ENCODE measurements at regions not wholly inside any gene's neighbourhood (a gene's known extent, or its start where the extent isn't known, plus 50 kb on each side); places are given as distances from the start of the nearest gene placed in this dataset.

GRCh38 chr9:89969881-89970639, 365.2 kb downstream of the GADD45G start:
- CTCF ChIA-PET: interaction anchor here (0.5 to 1.6 kb wide), 2 partner anchors 156 to 367 kb away, joined by 3 to 4 read pairs; no protein-coding TSS in a partner anchor

GRCh38 chr9:89970701-89971100, 365.9 kb downstream of the GADD45G start:
- Histone ChIP-seq H3K27me3 (ENCODE audit: control insufficient read depth, insufficient read depth, low read length) (no peaks in the 10 kb centered on the region), H3K9me3 (ENCODE audit: control insufficient read depth, insufficient read depth, low read length) (no peaks in the 10 kb centered on the region), H3K4me3 (ENCODE audit: low read depth, low read length) (no peak overlapping the region), H3K27ac (ENCODE audit: low read depth, low read length) (no peak overlapping the region)
- POLR2A ChIA-PET: no interaction called here
- TF ChIP-seq, protein P1, sequence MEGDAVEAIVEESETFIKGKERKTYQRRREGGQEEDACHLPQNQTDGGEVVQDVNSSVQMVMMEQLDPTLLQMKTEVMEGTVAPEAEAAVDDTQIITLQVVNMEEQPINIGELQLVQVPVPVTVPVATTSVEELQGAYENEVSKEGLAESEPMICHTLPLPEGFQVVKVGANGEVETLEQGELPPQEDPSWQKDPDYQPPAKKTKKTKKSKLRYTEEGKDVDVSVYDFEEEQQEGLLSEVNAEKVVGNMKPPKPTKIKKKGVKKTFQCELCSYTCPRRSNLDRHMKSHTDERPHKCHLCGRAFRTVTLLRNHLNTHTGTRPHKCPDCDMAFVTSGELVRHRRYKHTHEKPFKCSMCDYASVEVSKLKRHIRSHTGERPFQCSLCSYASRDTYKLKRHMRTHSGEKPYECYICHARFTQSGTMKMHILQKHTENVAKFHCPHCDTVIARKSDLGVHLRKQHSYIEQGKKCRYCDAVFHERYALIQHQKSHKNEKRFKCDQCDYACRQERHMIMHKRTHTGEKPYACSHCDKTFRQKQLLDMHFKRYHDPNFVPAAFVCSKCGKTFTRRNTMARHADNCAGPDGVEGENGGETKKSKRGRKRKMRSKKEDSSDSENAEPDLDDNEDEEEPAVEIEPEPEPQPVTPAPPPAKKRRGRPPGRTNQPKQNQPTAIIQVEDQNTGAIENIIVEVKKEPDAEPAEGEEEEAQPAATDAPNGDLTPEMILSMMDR (IDR thresholded peaks at IDR 0.05; ENCODE audit: low read depth, low read length): no peak
- CTCF ChIA-PET: interaction anchor here (0.5 to 1.6 kb wide), 2 partner anchors 157 to 368 kb away, joined by 3 to 4 read pairs; no protein-coding TSS in a partner anchor
- no peak for DNase-seq (ENCODE audit: low read depth, low spot score)

More at GRCh38 chr9:89969881-89970639, 365.2 kb downstream of the GADD45G start:
- Histone ChIP-seq H3K27me3 (ENCODE audit: control insufficient read depth, insufficient read depth, low read length) (no peaks in the 10 kb centered on the region), H3K9me3 (ENCODE audit: control insufficient read depth, insufficient read depth, low read length) (no peaks in the 10 kb centered on the region), H3K4me3 (ENCODE audit: low read depth, low read length) (no peak overlapping the region), H3K27ac (ENCODE audit: low read depth, low read length) (no peak overlapping the region)
- no peak for DNase-seq (ENCODE audit: low read depth, low spot score)
- POLR2A ChIA-PET: no interaction called here
- TF ChIP-seq, protein P1 (IDR thresholded peaks at IDR 0.05; ENCODE audit: low read depth, low read length): no peak

DNA sequence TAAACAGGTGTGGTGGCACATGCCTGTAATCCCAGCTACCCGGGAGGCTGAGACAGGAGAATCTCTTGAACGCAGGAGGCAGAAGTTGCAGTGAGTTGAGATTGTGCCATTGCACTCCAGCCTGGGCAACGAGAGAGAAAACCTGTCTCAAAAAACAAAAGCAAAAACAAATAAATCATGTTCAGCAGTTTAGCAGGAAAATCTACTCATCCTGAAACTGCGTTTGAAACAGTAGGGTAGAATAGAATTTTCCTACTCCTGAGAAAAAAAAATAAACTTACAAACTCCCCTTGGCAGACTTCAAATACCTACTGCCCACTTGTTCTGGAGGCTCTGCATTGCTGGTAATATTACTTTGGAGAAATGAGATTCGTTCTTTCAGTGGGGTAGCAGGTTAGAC, 367.7 kb downstream of the GADD45G start:
- ChIA-PET POLR2A (no interaction called here), CTCF (no interaction called here)
- H3K4me3 ChIP-seq (ENCODE audit: low read depth, low read length): no peak overlapping the region
- no peaks in the 10 kb centered on the region for H3K27me3 ChIP-seq (ENCODE audit: control insufficient read depth, insufficient read depth, low read length)
- no peak for DNase-seq (ENCODE audit: low read depth, low spot score)
- H3K9me3 ChIP-seq (ENCODE audit: control insufficient read depth, insufficient read depth, low read length): no peaks in the 10 kb centered on the region
- TF ChIP-seq, protein P1 (IDR thresholded peaks at IDR 0.05; ENCODE audit: low read depth, low read length): no peak
- no peak overlapping the region for H3K27ac ChIP-seq (ENCODE audit: low read depth, low read length)

DNA sequence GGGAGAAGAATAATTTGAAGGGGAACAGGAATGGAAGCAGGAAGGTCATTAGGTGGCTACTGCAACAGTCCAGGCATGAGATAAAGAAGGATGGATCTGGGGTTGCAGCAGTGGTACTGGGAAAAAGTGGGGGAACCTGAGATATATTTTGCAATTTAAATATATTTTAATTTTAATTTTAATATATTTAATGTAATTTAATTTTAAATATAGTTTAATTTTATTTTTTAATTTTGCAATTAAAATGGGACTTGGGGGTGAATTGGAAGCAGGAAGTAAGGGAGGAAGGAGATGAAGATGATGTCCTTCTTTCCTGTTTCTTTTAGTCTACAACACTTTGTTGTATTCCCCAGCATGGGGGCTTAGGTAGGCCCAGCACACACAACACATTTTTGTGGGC, 369.8 kb downstream of the GADD45G start:
- no peaks in the 10 kb centered on the region for H3K9me3 ChIP-seq (ENCODE audit: control insufficient read depth, insufficient read depth, low read length)
- TF ChIP-seq, protein P1 (IDR thresholded peaks at IDR 0.05; ENCODE audit: low read depth, low read length): no peak
- no peak for DNase-seq (ENCODE audit: low read depth, low spot score)
- no peaks in the 10 kb centered on the region for H3K27me3 ChIP-seq (ENCODE audit: control insufficient read depth, insufficient read depth, low read length)
- no peak overlapping the region for H3K27ac ChIP-seq (ENCODE audit: low read depth, low read length)
- no peak overlapping the region for H3K4me3 ChIP-seq (ENCODE audit: low read depth, low read length)
- ChIA-PET CTCF (no interaction called here), POLR2A (no interaction called here)

DNA sequence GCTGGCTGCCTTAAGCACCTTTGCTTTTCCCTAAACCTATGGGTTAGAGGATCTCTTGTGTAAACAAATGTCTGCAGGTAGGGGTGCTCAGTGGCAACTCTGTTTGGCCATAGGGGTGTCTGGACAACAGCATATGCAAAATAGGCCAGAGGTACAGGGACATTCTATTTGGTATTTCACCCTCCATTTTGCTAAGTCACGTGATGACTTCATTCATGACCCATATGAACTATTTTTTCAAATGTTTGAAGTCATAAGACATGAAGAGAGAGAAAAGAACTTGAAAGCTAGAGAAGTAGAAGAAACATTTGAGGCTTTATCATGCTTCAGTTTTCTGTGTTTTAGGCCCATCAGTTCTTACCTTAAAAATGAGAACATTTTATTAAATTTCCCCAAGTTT, 370.2 kb downstream of the GADD45G start:
- ChIA-PET POLR2A (no interaction called here), CTCF (no interaction called here)
- no peak overlapping the region for H3K4me3 ChIP-seq (ENCODE audit: low read depth, low read length)
- peaks cover 3% of the 10 kb centered on the region for H3K27me3 ChIP-seq (ENCODE audit: control insufficient read depth, insufficient read depth, low read length)
- H3K27ac ChIP-seq (ENCODE audit: low read depth, low read length): no peak overlapping the region
- no peaks in the 10 kb centered on the region for H3K9me3 ChIP-seq (ENCODE audit: control insufficient read depth, insufficient read depth, low read length)
- TF ChIP-seq, protein P1 (IDR thresholded peaks at IDR 0.05; ENCODE audit: low read depth, low read length): no peak
- DNase-seq (ENCODE audit: low read depth, low spot score): no peak

Measured in AG04450 (cell line).